Astrocyte (in vitro differentiated cells and primary cell): ENCODE measurements at regions not wholly inside any gene's neighbourhood (a gene's known extent, or its start where the extent isn't known, plus 50 kb on each side); places are given as distances from the start of the nearest gene placed in this dataset.

Experiments
- DNase-seq: peaks from one replicate; pipeline ENCODE4 v3.0.0-alpha.2; 2010; ENCODE audit warnings: low read depth
- FAIRE-seq: peaks from 2 replicates; lab custom pipeline; 2011; peaks lifted over from hg19 to GRCh38; lab: Jason Lieb, UNC
- H2AFZ ChIP-seq: 2 replicates; pipeline ENCODE4 v1.6.0; 2012; ENCODE audit warnings: low read depth, low read length, inconsistent platforms
- H3K27ac ChIP-seq: 2 replicates; pipeline ENCODE4 v1.5.1; 2011; ENCODE audit warnings: low read depth, low read length, inconsistent platforms
- H3K27me3 ChIP-seq: 2 replicates; pipeline ENCODE4 v1.6.0; 2011; ENCODE audit warnings: low read length, inconsistent platforms; ENCODE audit not compliant: insufficient read depth
- H3K36me3 ChIP-seq: 2 replicates; pipeline ENCODE4 v1.5.1; 2011; ENCODE audit warnings: low read length, inconsistent platforms; ENCODE audit not compliant: insufficient read depth
- H3K4me1 ChIP-seq: 2 replicates; pipeline ENCODE4 v1.5.1; 2011; ENCODE audit warnings: low read length, inconsistent platforms; ENCODE audit not compliant: insufficient read depth
- H3K4me2 ChIP-seq: 2 replicates; pipeline ENCODE4 v1.6.0; 2012; ENCODE audit warnings: low read length, inconsistent platforms
- H3K4me3 ChIP-seq: 2 replicates; pipeline ENCODE4 v1.5.1; 2011; ENCODE audit warnings: low read depth, mild to moderate bottlenecking, low read length, inconsistent platforms; ENCODE audit not compliant: insufficient read depth
- H3K79me2 ChIP-seq: 2 replicates; pipeline ENCODE4 v1.6.0; 2012; ENCODE audit warnings: mild to moderate bottlenecking, low read length, inconsistent platforms; ENCODE audit not compliant: insufficient read depth
- H3K9ac ChIP-seq: 2 replicates; pipeline ENCODE4 v1.6.0; 2012; ENCODE audit warnings: mild to moderate bottlenecking, low read length, inconsistent platforms
- H3K9me3 ChIP-seq: 2 replicates; pipeline ENCODE4 v1.5.1; 2012; ENCODE audit warnings: low read depth, mild to moderate bottlenecking, low read length, inconsistent platforms; ENCODE audit not compliant: insufficient read depth
- H4K20me1 ChIP-seq: 2 replicates; pipeline ENCODE4 v1.6.0; 2012; ENCODE audit warnings: low read length, inconsistent platforms; ENCODE audit not compliant: insufficient read depth
- H3K27ac Mint-ChIP-seq: one replicate; pipeline ENCODE4 v1.8.0; 2021; ENCODE audit warnings: mild to moderate bottlenecking, mixed read lengths; ENCODE audit not compliant: unreplicated experiment
- H3K27me3 Mint-ChIP-seq: one replicate; pipeline ENCODE4 v1.8.0; 2021; ENCODE audit warnings: low read depth, mixed read lengths; ENCODE audit not compliant: unreplicated experiment
- H3K36me3 Mint-ChIP-seq: one replicate; pipeline ENCODE4 v1.8.0; 2021; ENCODE audit warnings: low read depth, mixed read lengths; ENCODE audit not compliant: unreplicated experiment
- H3K4me1 Mint-ChIP-seq: one replicate; pipeline ENCODE4 v1.8.0; 2021; ENCODE audit warnings: low read depth, mixed read lengths; ENCODE audit not compliant: unreplicated experiment
- H3K4me3 Mint-ChIP-seq: one replicate; pipeline ENCODE4 v1.8.0; 2021; ENCODE audit warnings: mild to moderate bottlenecking, moderate library complexity, mixed read lengths; ENCODE audit not compliant: unreplicated experiment
- H3K9me3 Mint-ChIP-seq: one replicate; pipeline ENCODE4 v1.8.0; 2021; ENCODE audit warnings: mild to moderate bottlenecking, mixed read lengths; ENCODE audit not compliant: unreplicated experiment
- EZH2 ChIP-seq: IDR thresholded peaks from 2 replicates; pipeline ENCODE4 v1.6.1; 2012; ENCODE audit warnings: mild to moderate bottlenecking, low read length, inconsistent platforms; ENCODE audit not compliant: insufficient read depth
- TF ChIP-seq, protein P1 (sequence below): IDR thresholded peaks from 2 replicates; pipeline ENCODE4 v1.5.1; 2011; ENCODE audit warnings: low read depth, mild to moderate bottlenecking, inconsistent platforms, low read length, moderate library complexity; ENCODE audit not compliant: insufficient read depth

GRCh38 chr5:8102714-8103113, 233.8 kb downstream of the MTRR start:
- no peak overlapping the region for H3K9ac ChIP-seq
- no peak for DNase-seq
- H2AFZ ChIP-seq = no peak overlapping the region
- no peaks in the 10 kb centered on the region for H3K4me1 ChIP-seq
- Mint-ChIP-seq H3K27ac (no peak overlapping the region), H3K36me3 (no peaks in the 10 kb centered on the region), H3K27me3 (peaks cover 3% of the 10 kb centered on the region), H3K9me3 (no peaks in the 10 kb centered on the region), H3K4me3 (no peak overlapping the region), H3K4me1 (no peaks in the 10 kb centered on the region)
- no peak overlapping the region for H3K27ac ChIP-seq
- H3K4me3 ChIP-seq = no peak overlapping the region
- H3K27me3 ChIP-seq = no peaks in the 10 kb centered on the region
- no peaks in the 10 kb centered on the region for H3K9me3 ChIP-seq
- H3K79me2 ChIP-seq = no peaks in the 10 kb centered on the region
- no peak for FAIRE-seq
- TF ChIP-seq, protein P1, sequence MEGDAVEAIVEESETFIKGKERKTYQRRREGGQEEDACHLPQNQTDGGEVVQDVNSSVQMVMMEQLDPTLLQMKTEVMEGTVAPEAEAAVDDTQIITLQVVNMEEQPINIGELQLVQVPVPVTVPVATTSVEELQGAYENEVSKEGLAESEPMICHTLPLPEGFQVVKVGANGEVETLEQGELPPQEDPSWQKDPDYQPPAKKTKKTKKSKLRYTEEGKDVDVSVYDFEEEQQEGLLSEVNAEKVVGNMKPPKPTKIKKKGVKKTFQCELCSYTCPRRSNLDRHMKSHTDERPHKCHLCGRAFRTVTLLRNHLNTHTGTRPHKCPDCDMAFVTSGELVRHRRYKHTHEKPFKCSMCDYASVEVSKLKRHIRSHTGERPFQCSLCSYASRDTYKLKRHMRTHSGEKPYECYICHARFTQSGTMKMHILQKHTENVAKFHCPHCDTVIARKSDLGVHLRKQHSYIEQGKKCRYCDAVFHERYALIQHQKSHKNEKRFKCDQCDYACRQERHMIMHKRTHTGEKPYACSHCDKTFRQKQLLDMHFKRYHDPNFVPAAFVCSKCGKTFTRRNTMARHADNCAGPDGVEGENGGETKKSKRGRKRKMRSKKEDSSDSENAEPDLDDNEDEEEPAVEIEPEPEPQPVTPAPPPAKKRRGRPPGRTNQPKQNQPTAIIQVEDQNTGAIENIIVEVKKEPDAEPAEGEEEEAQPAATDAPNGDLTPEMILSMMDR = no peak
- TF ChIP-seq EZH2 = no peak
- no peaks in the 10 kb centered on the region for H4K20me1 ChIP-seq
- H3K4me2 ChIP-seq = no peak overlapping the region
- no peaks in the 10 kb centered on the region for H3K36me3 ChIP-seq

- Mint-ChIP-seq H3K27ac (no peak overlapping the region), H3K4me3 (no peak overlapping the region), H3K27me3 (no peaks in the 10 kb centered on the region), H3K9me3 (no peaks in the 10 kb centered on the region), H3K36me3 (no peaks in the 10 kb centered on the region), H3K4me1 (no peaks in the 10 kb centered on the region)
- Histone ChIP-seq H2AFZ (no peak overlapping the region), H3K9me3 (no peaks in the 10 kb centered on the region), H3K27ac (no peak overlapping the region), H4K20me1 (no peaks in the 10 kb centered on the region), H3K4me1 (no peaks in the 10 kb centered on the region), H3K36me3 (no peaks in the 10 kb centered on the region), H3K9ac (no peak overlapping the region), H3K79me2 (no peaks in the 10 kb centered on the region), H3K4me3 (no peak overlapping the region), H3K27me3 (no peaks in the 10 kb centered on the region), H3K4me2 (no peak overlapping the region)
- no peak for FAIRE-seq
- TF ChIP-seq EZH2 = no peak
- TF ChIP-seq, protein P1 = no peak
- DNase-seq = no peak
These were observed 245.8 kb downstream of the MTRR start for GRCh38 chr5:8114597-8115266.

DNA sequence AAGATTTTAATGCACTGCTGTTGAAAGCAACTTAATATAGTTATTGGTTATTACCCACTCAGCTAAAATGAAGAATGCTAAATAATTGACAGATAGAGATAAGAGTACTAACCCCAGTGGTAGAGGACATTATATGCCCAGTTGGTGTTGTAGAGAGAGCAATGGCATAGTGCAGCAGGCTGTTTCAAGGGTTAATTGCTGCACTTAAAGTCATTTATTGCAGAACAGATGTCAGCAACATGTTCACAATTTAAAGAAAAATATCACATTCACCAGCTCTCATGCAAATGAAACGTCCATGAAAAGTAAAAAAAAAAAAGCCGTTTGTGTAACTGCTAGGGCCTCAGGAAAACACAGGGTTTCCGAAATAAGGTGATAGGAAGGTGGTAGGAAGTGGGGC, 254.6 kb downstream of the MTRR start:
- Mint-ChIP-seq H3K27ac (no peak overlapping the region), H3K9me3 (no peaks in the 10 kb centered on the region), H3K4me3 (no peak overlapping the region), H3K36me3 (no peaks in the 10 kb centered on the region), H3K27me3 (no peaks in the 10 kb centered on the region), H3K4me1 (no peaks in the 10 kb centered on the region)
- no peaks in the 10 kb centered on the region for H4K20me1 ChIP-seq
- no peaks in the 10 kb centered on the region for H3K79me2 ChIP-seq
- H3K27ac ChIP-seq = no peak overlapping the region
- no peaks in the 10 kb centered on the region for H3K27me3 ChIP-seq
- H3K36me3 ChIP-seq = no peaks in the 10 kb centered on the region
- no peak overlapping the region for H3K4me3 ChIP-seq
- no peak for FAIRE-seq
- DNase-seq = no peak
- no peak overlapping the region for H3K4me2 ChIP-seq
- H3K4me1 ChIP-seq = no peaks in the 10 kb centered on the region
- no peak overlapping the region for H2AFZ ChIP-seq
- TF ChIP-seq, protein P1 = no peak
- no peak for TF ChIP-seq EZH2
- H3K9ac ChIP-seq = no peak overlapping the region
- H3K9me3 ChIP-seq = no peaks in the 10 kb centered on the region
